ENCODE measurements at regions not wholly inside any gene's neighbourhood (a gene's known extent, or its start where the extent isn't known, plus 50 kb on each side); places are given as distances from the start of the nearest gene placed in this dataset.

DNA sequence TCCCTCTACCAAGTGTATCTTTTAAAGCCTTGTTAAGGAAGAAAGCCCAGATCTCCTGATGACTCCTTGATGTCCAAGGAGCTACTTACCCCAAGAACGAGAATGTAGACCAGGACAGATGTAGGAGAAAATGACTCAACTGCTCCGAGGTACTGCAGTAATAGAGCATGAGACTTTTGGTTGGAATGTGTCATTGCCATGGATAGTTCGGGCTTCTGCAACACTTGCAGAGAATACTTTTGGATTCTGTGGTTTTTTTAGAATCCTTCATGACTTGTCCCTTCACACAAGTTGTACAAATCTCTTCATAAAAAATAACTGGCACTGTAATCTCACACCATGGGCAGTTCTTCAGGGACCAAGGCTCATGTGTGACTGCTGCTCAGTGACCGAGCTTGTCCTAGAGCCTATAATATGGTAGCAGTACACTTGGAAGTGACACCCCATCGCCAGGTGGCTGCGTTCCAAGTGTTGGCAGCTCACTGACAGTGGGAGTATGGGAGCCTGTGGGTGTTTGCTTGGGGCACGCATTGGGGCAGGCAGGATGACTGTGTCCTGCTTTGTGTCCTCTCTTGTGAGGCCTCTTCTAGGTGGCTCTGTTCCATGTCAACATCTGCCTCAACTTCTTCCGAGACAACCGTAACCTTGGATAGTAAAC, 87.9 kb upstream of the WDR1 start:
- Histone ChIP-seq H3K4me3 (ENCODE audit: low read depth in 1 of 2, low read length in 2 of 2) (no peak overlapping the region), H3K9me3 (ENCODE audit: low read length) (no peaks in the 10 kb centered on the region), H3K36me3 (ENCODE audit: insufficient read depth, low read length) (no peaks in the 10 kb centered on the region), H3K4me1 (ENCODE audit: insufficient read depth, low read length) (no peaks in the 10 kb centered on the region), H3K27me3 (ENCODE audit: control insufficient read depth in 1 of 2, insufficient read depth in 2 of 2, low read length in 2 of 2) (no peaks in the 10 kb centered on the region), H3K9ac (ENCODE audit: low read length) (no peak overlapping the region), H3K27ac (ENCODE audit: low read depth, low read length) (no peak overlapping the region)

DNA sequence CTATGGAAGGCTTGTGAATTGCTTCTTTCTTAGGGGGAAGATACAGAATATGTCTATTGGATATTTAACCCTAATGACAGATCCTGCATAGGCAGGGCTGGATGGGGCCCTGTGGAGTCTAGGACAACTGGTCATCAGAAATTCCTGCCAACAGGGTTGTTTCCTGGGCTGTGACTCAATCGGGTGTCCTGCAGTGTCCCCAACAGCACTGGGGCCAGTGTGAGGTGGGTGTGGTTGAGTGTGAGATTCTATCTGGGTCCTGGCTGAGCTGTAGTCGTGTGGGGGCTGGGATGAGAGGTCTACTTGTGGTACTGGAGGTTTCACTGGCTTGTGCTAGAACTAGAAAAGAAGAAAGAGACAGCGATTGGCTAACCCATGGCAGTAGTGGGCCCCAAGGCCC, 87.3 kb upstream of the WDR1 start:
- Histone ChIP-seq H3K4me3 (ENCODE audit: low read depth in 1 of 2, low read length in 2 of 2) (no peak overlapping the region), H3K36me3 (ENCODE audit: insufficient read depth, low read length) (no peaks in the 10 kb centered on the region), H3K27ac (ENCODE audit: low read depth, low read length) (no peak overlapping the region), H3K9me3 (ENCODE audit: low read length) (no peaks in the 10 kb centered on the region), H3K4me1 (ENCODE audit: insufficient read depth, low read length) (no peaks in the 10 kb centered on the region), H3K9ac (ENCODE audit: low read length) (no peak overlapping the region), H3K27me3 (ENCODE audit: control insufficient read depth in 1 of 2, insufficient read depth in 2 of 2, low read length in 2 of 2) (no peaks in the 10 kb centered on the region)

DNA sequence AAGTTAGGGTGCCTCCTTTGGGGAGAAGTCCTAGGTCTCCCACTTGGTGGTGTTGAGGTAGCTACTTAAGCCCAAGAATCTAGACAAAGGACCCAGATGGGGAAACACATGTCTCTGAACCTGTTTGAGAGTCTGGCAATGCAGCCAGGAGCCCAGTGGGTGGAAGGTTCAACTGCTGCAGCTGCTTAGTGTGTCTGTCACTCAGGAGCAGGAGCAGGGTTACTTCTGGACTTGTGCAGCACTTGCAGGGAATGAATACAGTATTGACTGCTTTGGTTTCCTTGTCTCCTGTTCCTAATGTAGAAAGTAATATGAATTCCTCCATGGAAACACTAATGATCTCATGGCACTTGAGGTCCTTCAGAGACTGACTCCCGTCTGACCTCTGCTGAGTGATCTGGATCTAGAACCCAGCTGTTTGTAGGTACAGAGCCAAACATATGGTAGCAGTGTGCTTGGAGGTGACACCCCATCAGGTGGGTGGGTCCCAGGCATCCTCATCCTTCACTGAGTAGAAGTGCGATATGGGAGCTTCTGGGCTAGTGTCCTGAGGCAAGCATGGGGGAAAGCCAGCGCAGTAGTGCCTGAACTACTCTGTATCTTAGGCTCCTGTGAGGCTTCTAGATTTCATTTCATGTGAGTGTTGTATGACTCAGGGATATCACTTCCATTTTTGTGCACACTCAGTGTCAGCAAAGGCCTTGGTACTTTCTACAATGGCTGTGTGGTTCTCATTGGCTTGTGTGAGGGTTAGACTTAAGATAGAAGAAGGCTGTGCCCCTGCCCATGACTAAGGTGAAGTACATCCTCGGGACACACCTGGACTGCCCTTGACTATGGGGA, 85.0 kb upstream of the WDR1 start:
- no peak overlapping the region for H3K9ac ChIP-seq (ENCODE audit: low read length)
- no peak overlapping the region for H3K27ac ChIP-seq (ENCODE audit: low read depth, low read length)
- H3K4me1 ChIP-seq (ENCODE audit: insufficient read depth, low read length) = no peaks in the 10 kb centered on the region

DNA sequence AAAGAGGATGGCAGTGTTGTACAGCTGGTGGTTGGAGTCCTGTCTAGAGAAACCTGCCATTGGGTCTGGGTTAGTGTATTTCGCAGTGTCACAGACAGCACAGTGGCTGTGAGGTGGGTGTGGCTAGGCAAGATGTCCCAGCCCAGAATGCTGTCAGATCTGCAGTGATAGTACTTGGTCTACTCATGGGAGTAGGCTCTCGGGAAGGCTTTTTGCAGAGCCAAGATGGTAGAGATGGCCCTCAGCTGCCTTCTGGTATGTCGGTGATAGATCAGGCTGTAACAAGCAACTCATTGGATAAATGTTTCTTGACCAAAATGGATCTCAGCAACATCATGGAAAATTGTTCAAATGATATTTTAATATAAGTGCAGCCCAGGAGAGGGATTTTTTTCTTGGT, 84.3 kb upstream of the WDR1 start:
- Histone ChIP-seq H3K36me3 (ENCODE audit: insufficient read depth, low read length) (no peaks in the 10 kb centered on the region), H3K9me3 (ENCODE audit: low read length) (no peaks in the 10 kb centered on the region), H3K27me3 (ENCODE audit: control insufficient read depth in 1 of 2, insufficient read depth in 2 of 2, low read length in 2 of 2) (no peaks in the 10 kb centered on the region), H3K9ac (ENCODE audit: low read length) (no peak overlapping the region), H3K4me3 (ENCODE audit: low read depth in 1 of 2, low read length in 2 of 2) (no peak overlapping the region), H3K4me1 (ENCODE audit: insufficient read depth, low read length) (no peaks in the 10 kb centered on the region), H3K27ac (ENCODE audit: low read depth, low read length) (no peak overlapping the region)

More for the DNA sequence above, 85.0 kb upstream of the WDR1 start:
- no peaks in the 10 kb centered on the region for H3K9me3 ChIP-seq (ENCODE audit: low read length)
- no peaks in the 10 kb centered on the region for H3K27me3 ChIP-seq (ENCODE audit: control insufficient read depth in 1 of 2, insufficient read depth in 2 of 2, low read length in 2 of 2)
- no peak overlapping the region for H3K4me3 ChIP-seq (ENCODE audit: low read depth in 1 of 2, low read length in 2 of 2)
- H3K36me3 ChIP-seq (ENCODE audit: insufficient read depth, low read length) = no peaks in the 10 kb centered on the region

DNA sequence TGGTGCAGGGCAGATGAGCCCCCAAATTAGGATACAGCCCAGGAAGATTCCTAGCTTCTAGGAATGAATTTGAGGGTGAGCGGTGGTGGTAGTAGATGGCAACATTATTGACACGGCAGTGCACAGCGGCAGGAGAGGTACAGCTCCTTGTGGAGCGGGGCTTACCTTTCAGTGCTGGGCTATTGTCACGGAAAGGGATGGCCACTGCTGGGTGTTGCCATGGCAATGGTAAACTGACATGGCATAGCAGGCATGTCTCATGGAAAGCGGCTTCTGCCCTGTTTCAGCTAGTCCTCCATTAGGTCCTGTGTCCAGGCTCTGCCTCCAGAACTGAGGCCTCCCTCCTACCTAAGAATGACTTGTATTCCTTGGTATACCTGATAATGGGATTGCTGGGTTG, 81.8 kb upstream of the WDR1 start:
- Histone ChIP-seq H3K9ac (ENCODE audit: low read length) (no peak overlapping the region), H3K27ac (ENCODE audit: low read depth, low read length) (no peak overlapping the region), H3K9me3 (ENCODE audit: low read length) (no peaks in the 10 kb centered on the region), H3K4me1 (ENCODE audit: insufficient read depth, low read length) (no peaks in the 10 kb centered on the region), H3K36me3 (ENCODE audit: insufficient read depth, low read length) (no peaks in the 10 kb centered on the region), H3K27me3 (ENCODE audit: control insufficient read depth in 1 of 2, insufficient read depth in 2 of 2, low read length in 2 of 2) (no peaks in the 10 kb centered on the region), H3K4me3 (ENCODE audit: low read depth in 1 of 2, low read length in 2 of 2) (no peak overlapping the region)

DNA sequence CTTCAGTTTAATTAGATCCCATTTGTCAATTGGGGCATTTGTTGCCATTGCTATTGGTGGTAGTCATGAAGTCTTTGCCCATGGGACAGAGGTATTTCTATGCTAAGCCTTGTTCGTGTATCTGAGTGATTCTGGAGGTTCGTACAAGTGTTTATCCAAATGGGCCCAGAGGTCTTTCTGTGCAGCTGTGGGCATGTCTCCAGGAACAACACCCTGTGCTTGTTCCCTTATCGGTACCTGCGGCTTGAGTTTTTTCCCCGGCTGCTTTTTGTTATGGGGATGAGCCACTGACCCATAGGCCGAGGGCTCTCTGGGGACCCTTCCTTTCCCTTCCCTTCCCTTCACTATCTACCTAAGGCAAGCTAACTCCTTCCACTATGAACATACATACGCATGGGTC, 81.4 kb upstream of the WDR1 start:
- no peaks in the 10 kb centered on the region for H3K36me3 ChIP-seq (ENCODE audit: insufficient read depth, low read length)
- H3K4me1 ChIP-seq (ENCODE audit: insufficient read depth, low read length) = no peaks in the 10 kb centered on the region
- H3K9me3 ChIP-seq (ENCODE audit: low read length) = no peaks in the 10 kb centered on the region
- no peak overlapping the region for H3K27ac ChIP-seq (ENCODE audit: low read depth, low read length)
- no peak overlapping the region for H3K4me3 ChIP-seq (ENCODE audit: low read depth in 1 of 2, low read length in 2 of 2)
- no peaks in the 10 kb centered on the region for H3K27me3 ChIP-seq (ENCODE audit: control insufficient read depth in 1 of 2, insufficient read depth in 2 of 2, low read length in 2 of 2)
- no peak overlapping the region for H3K9ac ChIP-seq (ENCODE audit: low read length)

DNA sequence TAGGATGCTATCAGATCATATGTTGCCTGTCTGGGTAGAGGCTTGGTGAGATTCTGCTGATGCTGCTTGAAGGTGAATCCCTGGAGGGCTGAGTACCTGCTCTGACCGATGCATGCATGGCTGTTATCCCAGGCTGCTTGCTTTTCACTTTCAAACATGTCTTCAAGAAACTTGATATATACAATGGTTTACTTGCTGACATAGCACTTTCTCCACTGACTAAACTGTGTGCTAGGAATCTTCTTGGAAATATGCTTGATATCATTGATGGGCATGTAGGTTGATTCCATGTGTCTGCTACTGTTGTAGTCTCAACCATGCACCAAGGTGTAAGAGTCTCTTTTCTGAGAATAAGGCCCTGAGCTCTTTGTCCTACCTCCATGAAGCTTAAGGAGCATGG, 79.6 kb upstream of the WDR1 start:
- H3K27me3 ChIP-seq (ENCODE audit: control insufficient read depth in 1 of 2, insufficient read depth in 2 of 2, low read length in 2 of 2) = no peaks in the 10 kb centered on the region
- H3K27ac ChIP-seq (ENCODE audit: low read depth, low read length) = no peak overlapping the region
- H3K4me3 ChIP-seq (ENCODE audit: low read depth in 1 of 2, low read length in 2 of 2) = no peak overlapping the region
- H3K4me1 ChIP-seq (ENCODE audit: insufficient read depth, low read length) = no peaks in the 10 kb centered on the region
- no peaks in the 10 kb centered on the region for H3K36me3 ChIP-seq (ENCODE audit: insufficient read depth, low read length)
- no peaks in the 10 kb centered on the region for H3K9me3 ChIP-seq (ENCODE audit: low read length)
- no peak overlapping the region for H3K9ac ChIP-seq (ENCODE audit: low read length)

DNA sequence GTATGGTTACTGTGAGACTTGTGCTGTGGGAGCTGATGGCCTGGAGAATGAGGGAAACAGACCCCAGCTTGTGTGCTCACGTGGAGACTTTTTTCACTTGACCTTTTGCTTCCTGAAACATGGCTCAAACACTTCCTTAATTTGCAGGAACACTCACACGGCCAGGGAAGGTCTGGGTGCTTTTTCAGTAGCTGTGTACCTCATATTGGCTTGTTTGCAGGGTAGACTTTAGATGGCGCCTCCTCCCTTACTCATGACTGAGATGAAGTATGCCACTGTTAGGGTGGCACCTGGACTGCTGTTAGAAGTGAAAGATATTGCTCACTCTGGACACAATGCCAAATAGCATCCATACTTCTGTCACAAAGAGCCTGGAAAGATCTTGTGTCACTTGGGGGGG, 75.7 kb upstream of the WDR1 start:
- Histone ChIP-seq H3K4me3 (ENCODE audit: low read depth in 1 of 2, low read length in 2 of 2) (no peak overlapping the region), H3K27ac (ENCODE audit: low read depth, low read length) (no peak overlapping the region), H3K36me3 (ENCODE audit: insufficient read depth, low read length) (no peaks in the 10 kb centered on the region), H3K27me3 (ENCODE audit: control insufficient read depth in 1 of 2, insufficient read depth in 2 of 2, low read length in 2 of 2) (no peaks in the 10 kb centered on the region), H3K4me1 (ENCODE audit: insufficient read depth, low read length) (no peaks in the 10 kb centered on the region), H3K9ac (ENCODE audit: low read length) (no peak overlapping the region), H3K9me3 (ENCODE audit: low read length) (no peaks in the 10 kb centered on the region)

DNA sequence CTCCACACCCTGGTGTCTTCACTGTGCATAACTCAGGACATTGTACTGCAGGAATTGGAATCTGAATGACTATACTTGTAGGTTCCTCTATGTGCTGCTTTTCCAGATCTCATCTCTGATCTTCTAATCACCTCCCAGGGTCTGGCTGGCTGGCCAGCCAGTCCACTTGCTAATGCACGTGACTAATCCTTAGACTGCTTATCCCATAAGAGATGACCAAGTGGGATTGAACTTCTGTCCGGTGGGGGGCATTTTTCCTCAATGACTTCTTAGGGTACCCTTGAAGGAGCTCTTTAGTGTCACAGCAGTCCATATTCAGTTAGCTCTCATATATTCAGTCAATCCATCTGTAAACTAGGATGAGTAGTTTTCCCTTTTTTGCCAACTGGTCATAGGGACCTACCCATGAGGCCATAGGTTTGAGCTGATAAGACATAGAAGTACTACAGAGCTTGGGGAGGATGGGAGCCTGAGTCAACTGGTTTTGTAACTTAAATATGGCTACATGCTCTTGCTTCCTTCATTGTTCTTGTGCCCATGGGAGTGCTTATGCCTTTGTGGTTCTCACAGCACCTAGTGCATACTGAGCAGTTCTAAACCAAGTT, 71.9 kb upstream of the WDR1 start:
- no peaks in the 10 kb centered on the region for H3K27me3 ChIP-seq (ENCODE audit: control insufficient read depth in 1 of 2, insufficient read depth in 2 of 2, low read length in 2 of 2)
- H3K9me3 ChIP-seq (ENCODE audit: low read length) = no peaks in the 10 kb centered on the region
- H3K9ac ChIP-seq (ENCODE audit: low read length) = no peak overlapping the region
- H3K36me3 ChIP-seq (ENCODE audit: insufficient read depth, low read length) = no peaks in the 10 kb centered on the region
- no peak overlapping the region for H3K4me3 ChIP-seq (ENCODE audit: low read depth in 1 of 2, low read length in 2 of 2)
- no peaks in the 10 kb centered on the region for H3K4me1 ChIP-seq (ENCODE audit: insufficient read depth, low read length)
- H3K27ac ChIP-seq (ENCODE audit: low read depth, low read length) = no peak overlapping the region

DNA sequence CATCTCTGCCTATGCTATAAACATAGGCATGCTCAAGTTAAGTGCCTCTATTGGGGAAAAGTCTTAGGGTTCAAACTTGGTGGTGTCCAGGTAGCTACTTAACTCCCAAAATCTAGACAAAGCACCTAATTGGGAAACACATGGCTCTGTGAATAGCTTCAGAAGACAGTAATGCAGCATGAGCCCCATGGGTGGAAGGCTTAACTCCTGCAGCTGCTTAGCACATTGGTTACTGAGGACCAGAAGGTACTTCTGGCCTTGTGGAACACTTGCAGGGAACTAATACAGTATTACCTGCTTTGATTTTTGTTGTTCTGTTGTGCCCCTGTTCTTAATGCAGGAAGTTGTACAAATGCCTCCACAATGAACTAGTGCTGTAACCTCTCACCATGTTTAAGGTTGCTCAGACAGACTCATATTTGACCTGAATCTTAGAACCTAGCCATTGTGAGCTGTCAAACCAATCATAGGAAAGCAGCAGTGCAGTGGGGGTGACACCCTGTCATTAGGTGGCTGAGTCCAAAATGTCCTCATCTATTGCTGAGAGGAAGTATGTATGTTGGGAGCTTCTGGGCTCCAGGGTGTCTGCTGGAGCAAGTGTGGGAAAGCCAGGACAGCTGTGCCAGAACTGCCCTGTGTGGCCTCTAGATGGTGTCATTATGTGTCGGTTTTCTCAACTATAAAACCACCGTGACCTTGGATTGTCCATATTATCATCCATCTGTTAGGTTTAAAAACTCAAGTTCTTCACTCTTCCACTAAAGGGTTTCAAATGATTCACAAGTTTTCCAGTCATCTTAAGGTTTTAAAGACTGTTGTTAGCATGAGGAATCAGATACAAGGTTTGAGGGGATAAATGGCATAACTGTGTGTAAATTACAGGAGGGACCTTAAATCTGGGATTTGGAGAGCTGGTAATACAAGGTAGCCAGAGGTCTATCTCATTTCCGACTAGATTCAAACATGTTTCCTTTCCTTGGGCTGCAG, 69.9 kb upstream of the WDR1 start:
- no peak overlapping the region for H3K27ac ChIP-seq (ENCODE audit: low read depth, low read length)
- H3K9me3 ChIP-seq (ENCODE audit: low read length) = no peaks in the 10 kb centered on the region
- H3K36me3 ChIP-seq (ENCODE audit: insufficient read depth, low read length) = no peaks in the 10 kb centered on the region
- H3K4me3 ChIP-seq (ENCODE audit: low read depth in 1 of 2, low read length in 2 of 2) = no peak overlapping the region
- H3K27me3 ChIP-seq (ENCODE audit: control insufficient read depth in 1 of 2, insufficient read depth in 2 of 2, low read length in 2 of 2) = no peaks in the 10 kb centered on the region
- H3K4me1 ChIP-seq (ENCODE audit: insufficient read depth, low read length) = no peaks in the 10 kb centered on the region
- H3K9ac ChIP-seq (ENCODE audit: low read length) = no peak overlapping the region
